Prostate gland (tissue), 2 donors: ENCODE measurements at regions not wholly inside any gene's neighbourhood (a gene's known extent, or its start where the extent isn't known, plus 50 kb on each side); places are given as distances from the start of the nearest gene placed in this dataset.

Source experiments
- CTCF ChIP-seq, 4 experiments: fragments of 200-600 bp in 2 of 4; fragments of 450-650 bp in 2 of 4; sonication (generic) in 2 of 4; IDR thresholded peaks; 1 replicate in 3 of 4; 2 replicates in 1 of 4; pipeline ENCODE4 v1.5.1; 2016 to 2019; ENCODE audit warnings: antibody characterized with exemption in 4 of 4, mild to moderate bottlenecking in 2 of 4, moderate library complexity in 2 of 4
- POLR2AphosphoS5 ChIP-seq: sonication (generic); formaldehyde crosslinking; IDR thresholded peaks from one replicate; pipeline ENCODE4 v1.6.1; 2017; ENCODE audit warnings: antibody characterized with exemption

- TF ChIP-seq CTCF (IDR thresholded peaks at IDR 0.05) (no peak), POLR2AphosphoS5 (no peak)
These were observed 231.5 kb upstream of the SPRED2 start for GRCh38 chr2:65663831-65664407.
